Skeletal muscle tissue (tissue), 3 donors: ENCODE measurements at regions not wholly inside any gene's neighbourhood (a gene's known extent, or its start where the extent isn't known, plus 50 kb on each side); places are given as distances from the start of the nearest gene placed in this dataset.

Experiments used
- H3K27ac ChIP-seq: one replicate; pipeline ENCODE4 v1.7.0; 2013; ENCODE audit warnings: mild to moderate bottlenecking, low read depth, low read length, inconsistent platforms
- H3K27me3 ChIP-seq, 3 donors: one replicate each; pipeline ENCODE4 v1.7.0; 2013; ENCODE audit warnings: low read length in 3 of 3; ENCODE audit not compliant: control insufficient read depth in 3 of 3, insufficient read depth in 3 of 3
- H3K36me3 ChIP-seq, 3 donors: one replicate each; pipeline ENCODE4 v1.7.0; 2013; ENCODE audit warnings: low read length in 3 of 3; ENCODE audit not compliant: control insufficient read depth in 3 of 3, insufficient read depth in 3 of 3
- H3K4me1 ChIP-seq, 3 donors: one replicate each; pipeline ENCODE4 v1.7.0; 2013; ENCODE audit warnings: low read length in 3 of 3, mild to moderate bottlenecking in 3 of 3; ENCODE audit not compliant: control insufficient read depth in 3 of 3, insufficient read depth in 3 of 3
- H3K4me3 ChIP-seq, 3 donors: one replicate each; pipeline ENCODE4 v1.7.0; 2013; ENCODE audit warnings: low read length in 3 of 3
- H3K9ac ChIP-seq, 3 donors: one replicate each; pipeline ENCODE4 v1.7.0; 2013; ENCODE audit warnings: low read length in 3 of 3, mild to moderate bottlenecking in 3 of 3, moderate library complexity in 2 of 3, low read depth in 1 of 3
- H3K9me3 ChIP-seq, 3 donors: one replicate each; pipeline ENCODE4 v1.7.0; 2013; ENCODE audit warnings: low read length in 3 of 3; ENCODE audit not compliant: control insufficient read depth in 3 of 3
- donor health status: Osteomylitis.

DNA sequence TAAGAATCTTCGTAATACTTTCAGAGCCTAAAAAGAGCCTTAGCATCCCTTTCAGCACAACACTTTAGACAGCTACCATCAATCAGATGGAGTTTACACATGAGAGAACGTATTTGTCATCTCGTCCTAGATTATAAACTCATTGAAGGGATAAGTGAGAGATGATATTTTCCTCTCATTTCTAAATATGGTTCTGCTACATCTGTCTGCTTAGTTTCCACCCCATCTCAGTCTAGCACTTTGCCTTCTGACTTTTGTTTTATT is 208.4 kb upstream of the CD180 start:
- H3K27ac ChIP-seq: no peak overlapping the region
- no peak overlapping the region for H3K4me3 ChIP-seq
- no peaks in the 10 kb centered on the region for H3K27me3 ChIP-seq
- no peaks in the 10 kb centered on the region for H3K9me3 ChIP-seq
- no peaks in the 10 kb centered on the region for H3K36me3 ChIP-seq
- H3K9ac ChIP-seq: no peak overlapping the region
- H3K4me1 ChIP-seq: peaks cover 0 to 3% (median 0%) of the 10 kb centered on the region in 3 donors

- Histone ChIP-seq H3K27ac (no peak overlapping the region), H3K4me3 (no peak overlapping the region), H3K9ac (no peak overlapping the region), H3K4me1 (peaks cover 0 to 3% (median 0%) of the 10 kb centered on the region in 3 donors), H3K27me3 (no peaks in the 10 kb centered on the region), H3K9me3 (no peaks in the 10 kb centered on the region), H3K36me3 (no peaks in the 10 kb centered on the region)
Measured at GRCh38 chr5:67404256-67405100, 207.9 kb upstream of the CD180 start.

- Histone ChIP-seq H3K4me1 (peaks cover 0 to 3% (median 0%) of the 10 kb centered on the region in 3 donors), H3K36me3 (no peaks in the 10 kb centered on the region), H3K9ac (no peak overlapping the region), H3K27ac (no peak overlapping the region), H3K9me3 (no peaks in the 10 kb centered on the region), H3K27me3 (no peaks in the 10 kb centered on the region), H3K4me3 (no peak overlapping the region)
Measured at GRCh38 chr5:67402526-67402925, 205.9 kb upstream of the CD180 start.

- H3K9me3 ChIP-seq: no peaks in the 10 kb centered on the region
- H3K4me3 ChIP-seq: no peak overlapping the region
- peaks cover 0 to 3% (median 0%) of the 10 kb centered on the region in 3 donors for H3K4me1 ChIP-seq
- H3K36me3 ChIP-seq: no peaks in the 10 kb centered on the region
- no peak overlapping the region for H3K9ac ChIP-seq
- no peaks in the 10 kb centered on the region for H3K27me3 ChIP-seq
- no peak overlapping the region for H3K27ac ChIP-seq
Measured at GRCh38 chr5:67401172-67401571, 204.6 kb upstream of the CD180 start.

GRCh38 chr5:67400752-67401151 is 204.2 kb upstream of the CD180 start:
- H3K4me3 ChIP-seq: no peak overlapping the region
- H3K27ac ChIP-seq: no peak overlapping the region
- H3K9ac ChIP-seq: no peak overlapping the region
- no peaks in the 10 kb centered on the region for H3K36me3 ChIP-seq
- peaks cover 0 to 3% (median 0%) of the 10 kb centered on the region in 3 donors for H3K4me1 ChIP-seq
- no peaks in the 10 kb centered on the region for H3K9me3 ChIP-seq
- H3K27me3 ChIP-seq: no peaks in the 10 kb centered on the region

- peaks cover 0 to 2% (median 0%) of the 10 kb centered on the region in 3 donors for H3K4me1 ChIP-seq
- no peaks in the 10 kb centered on the region for H3K36me3 ChIP-seq
- no peaks in the 10 kb centered on the region for H3K9me3 ChIP-seq
- H3K27ac ChIP-seq: no peak overlapping the region
- H3K9ac ChIP-seq: no peak overlapping the region
- H3K27me3 ChIP-seq: no peaks in the 10 kb centered on the region
- no peak overlapping the region for H3K4me3 ChIP-seq
Measured at GRCh38 chr5:67395790-67396418, 199.3 kb upstream of the CD180 start.

- Histone ChIP-seq H3K4me3 (no peak overlapping the region), H3K36me3 (no peaks in the 10 kb centered on the region), H3K9ac (no peak overlapping the region), H3K27ac (no peak overlapping the region), H3K9me3 (no peaks in the 10 kb centered on the region), H3K4me1 (no peaks in the 10 kb centered on the region), H3K27me3 (no peaks in the 10 kb centered on the region)
Measured at GRCh38 chr5:67393211-67393610, 196.6 kb upstream of the CD180 start.

DNA sequence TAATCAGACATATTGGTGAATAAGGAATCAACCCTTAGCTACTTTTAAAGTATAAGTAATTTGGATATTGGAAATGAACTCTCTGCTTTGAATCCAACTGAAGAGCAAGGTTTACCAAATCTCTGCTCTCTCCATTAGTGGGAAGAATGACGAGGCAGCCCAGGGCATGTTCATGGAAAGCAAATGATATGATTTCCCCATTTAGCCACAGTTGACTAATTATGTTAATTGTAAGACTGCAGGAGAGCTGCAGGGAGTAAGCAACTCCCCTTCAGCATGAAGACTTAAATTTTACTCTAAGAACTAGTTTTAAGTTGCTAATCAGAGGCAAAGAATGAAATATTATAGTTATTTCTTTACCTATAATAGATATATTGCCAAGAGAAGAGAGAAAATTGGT is 194.3 kb upstream of the CD180 start:
- H3K9ac ChIP-seq: no peak overlapping the region
- no peaks in the 10 kb centered on the region for H3K4me1 ChIP-seq
- H3K36me3 ChIP-seq: no peaks in the 10 kb centered on the region
- H3K4me3 ChIP-seq: no peak overlapping the region
- H3K27ac ChIP-seq: no peak overlapping the region
- H3K9me3 ChIP-seq: no peaks in the 10 kb centered on the region
- no peaks in the 10 kb centered on the region for H3K27me3 ChIP-seq

DNA sequence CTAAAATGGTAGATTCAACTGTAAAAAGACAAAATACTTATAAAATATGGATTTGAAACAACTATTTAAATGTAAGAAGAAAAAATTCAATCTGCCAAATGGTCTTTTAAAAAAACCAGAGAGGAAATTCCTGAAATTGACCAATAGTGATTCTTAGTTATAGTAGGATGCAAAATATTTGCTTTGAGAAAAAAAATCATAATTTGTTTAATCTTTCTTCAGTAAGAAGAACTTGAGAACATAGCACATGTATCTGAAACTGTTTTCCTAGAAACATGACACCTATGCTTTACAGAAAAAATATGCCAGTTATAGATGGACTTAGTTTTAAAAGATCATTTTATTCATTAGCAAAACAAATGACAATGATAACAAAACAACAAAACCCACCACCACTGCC is 186.9 kb upstream of the CD180 start:
- H3K4me1 ChIP-seq: no peaks in the 10 kb centered on the region
- H3K36me3 ChIP-seq: no peaks in the 10 kb centered on the region
- no peaks in the 10 kb centered on the region for H3K9me3 ChIP-seq
- H3K9ac ChIP-seq: no peak overlapping the region
- H3K27me3 ChIP-seq: no peaks in the 10 kb centered on the region
- no peak overlapping the region for H3K27ac ChIP-seq
- no peak overlapping the region for H3K4me3 ChIP-seq

- no peak overlapping the region for H3K9ac ChIP-seq
- H3K27me3 ChIP-seq: no peaks in the 10 kb centered on the region
- no peaks in the 10 kb centered on the region for H3K9me3 ChIP-seq
- no peak overlapping the region for H3K27ac ChIP-seq
- no peaks in the 10 kb centered on the region for H3K36me3 ChIP-seq
- no peak overlapping the region for H3K4me3 ChIP-seq
- no peaks in the 10 kb centered on the region for H3K4me1 ChIP-seq
Measured at GRCh38 chr5:67381236-67381880, 184.8 kb upstream of the CD180 start.
